Neural progenitor cell (in vitro differentiated cells): ENCODE measurements at regions not wholly inside any gene's neighbourhood (a gene's known extent, or its start where the extent isn't known, plus 50 kb on each side); places are given as distances from the start of the nearest gene placed in this dataset.

Experiments used
- DNase-seq: peaks from one replicate; pipeline ENCODE4 v3.0.0-alpha.2; 2016; ENCODE audit warnings: low spot score
- H2AFZ ChIP-seq: fragments of 200-600 bp; sonication (generic); replicated peaks from 2 replicates; pipeline ENCODE4 v1.6.1; 2016; ENCODE audit warnings: antibody characterized with exemption
- H3F3A ChIP-seq: fragments of 200-600 bp; sonication (generic); 2 replicates; pipeline ENCODE4 v1.6.1; 2016; ENCODE audit warnings: antibody characterized with exemption, low read depth
- H3K27ac ChIP-seq: fragments of 200-600 bp; sonication (generic); 2 replicates; pipeline ENCODE4 v1.5.1; 2016; ENCODE audit warnings: mild to moderate bottlenecking
- H3K27me3 ChIP-seq: fragments of 200-600 bp; sonication (generic); 2 replicates; pipeline ENCODE4 v1.6.1; 2016; ENCODE audit warnings: mild to moderate bottlenecking, moderate library complexity
- H3K36me3 ChIP-seq: fragments of 200-600 bp; sonication (generic); 2 replicates; pipeline ENCODE4 v1.5.1; 2016
- H3K4me1 ChIP-seq: fragments of 200-600 bp; sonication (generic); 2 replicates; pipeline ENCODE4 v1.6.1; 2016; ENCODE audit warnings: mixed run types
- H3K4me2 ChIP-seq: fragments of 200-600 bp; sonication (generic); 2 replicates; pipeline ENCODE4 v1.6.1; 2016
- H3K4me3 ChIP-seq: fragments of 200-600 bp; sonication (generic); 2 replicates; pipeline ENCODE4 v1.5.1; 2016
- H3K79me2 ChIP-seq: fragments of 200-600 bp; sonication (generic); 2 replicates; pipeline ENCODE4 v1.6.1; 2016; ENCODE audit warnings: low read depth
- H3K9ac ChIP-seq: fragments of 200-600 bp; sonication (generic); 2 replicates; pipeline ENCODE4 v1.6.1; 2016
- H3K9me3 ChIP-seq: fragments of 200-600 bp; sonication (generic); 2 replicates; pipeline ENCODE4 v1.5.1; 2016; ENCODE audit warnings: low read depth
- H4K20me1 ChIP-seq: fragments of 200-600 bp; sonication (generic); 2 replicates; pipeline ENCODE4 v1.6.1; 2016; ENCODE audit warnings: low read depth
- H3K27ac Mint-ChIP-seq: 3 replicates; pipeline ENCODE4 v1.8.0; 2021; ENCODE audit warnings: mixed read lengths
- H3K27me3 Mint-ChIP-seq: 2 replicates; pipeline ENCODE4 v1.8.0; 2022; ENCODE audit warnings: low read depth, mild to moderate bottlenecking, inconsistent platforms, moderate library complexity, mixed read lengths; ENCODE audit not compliant: insufficient read depth
- H3K36me3 Mint-ChIP-seq: 3 replicates; pipeline ENCODE4 v1.8.0; 2021; ENCODE audit warnings: mixed read lengths
- H3K4me1 Mint-ChIP-seq: 3 replicates; pipeline ENCODE4 v1.8.0; 2021; ENCODE audit warnings: mixed read lengths
- H3K4me3 Mint-ChIP-seq: 3 replicates; pipeline ENCODE4 v1.8.0; 2021; ENCODE audit warnings: mild to moderate bottlenecking, moderate library complexity, mixed read lengths
- H3K9me3 Mint-ChIP-seq: 3 replicates; pipeline ENCODE4 v1.8.0; 2020; ENCODE audit warnings: mixed read lengths
- CTCF ChIP-seq: fragments of 200-600 bp; sonication (generic); IDR thresholded peaks from 2 replicates; pipeline ENCODE4 v1.5.1; 2017; ENCODE audit warnings: antibody characterized with exemption, mild to moderate bottlenecking
- EZH2 ChIP-seq: fragments of 200-600 bp; sonication (generic); IDR thresholded peaks from 2 replicates; pipeline ENCODE4 v1.6.1; 2017; ENCODE audit warnings: antibody characterized with exemption, mild to moderate bottlenecking, moderate library complexity
- EZH2phosphoT487 ChIP-seq: fragments of 200-600 bp; sonication (generic); IDR thresholded peaks from 2 replicates; pipeline ENCODE4 v1.6.1; 2017; ENCODE audit warnings: antibody characterized with exemption

- H3K9me3 ChIP-seq, result no peaks in the 10 kb centered on the region
- no peak for DNase-seq
- Mint-ChIP-seq H3K4me1 (peaks cover 44% of the 10 kb centered on the region), H3K27me3 (peaks cover 5% of the 10 kb centered on the region), H3K4me3 (peak overlapping the region; percentile 71), H3K36me3 (no peaks in the 10 kb centered on the region), H3K9me3 (no peaks in the 10 kb centered on the region), H3K27ac (peak overlapping the region; percentile 48)
- H3F3A ChIP-seq, result peaks cover 7% of the 10 kb centered on the region
- no peaks in the 10 kb centered on the region for H3K79me2 ChIP-seq
- H4K20me1 ChIP-seq, result no peaks in the 10 kb centered on the region
- H3K4me1 ChIP-seq, result peaks cover 23% of the 10 kb centered on the region
- no peak overlapping the region for H3K9ac ChIP-seq
- no peaks in the 10 kb centered on the region for H3K36me3 ChIP-seq
- peak overlapping the region; percentile 36 for H2AFZ ChIP-seq
- peaks cover 7% of the 10 kb centered on the region for H3K27me3 ChIP-seq
- no peak overlapping the region for H3K4me3 ChIP-seq
- H3K27ac ChIP-seq, result no peak overlapping the region
- TF ChIP-seq EZH2, result no peak
- no peak for TF ChIP-seq EZH2phosphoT487
- no peak for TF ChIP-seq CTCF
- peak overlapping the region; percentile 5 for H3K4me2 ChIP-seq
Observed at GRCh38 chr4:140253556-140254027, 99.6 kb upstream of the MAML3 start.

- peak; percentile 88 for DNase-seq
- no peaks in the 10 kb centered on the region for H3K9me3 ChIP-seq
- H4K20me1 ChIP-seq, result no peaks in the 10 kb centered on the region
- no peak overlapping the region for H3K27ac ChIP-seq
- H3K36me3 Mint-ChIP-seq, result no peaks in the 10 kb centered on the region
- H3K4me3 Mint-ChIP-seq, result peak overlapping the region; percentile 71
- peak overlapping the region; percentile 75 for H3K4me2 ChIP-seq
- peak overlapping the region; percentile 48 for H3K27ac Mint-ChIP-seq
- peaks cover 44% of the 10 kb centered on the region for H3K4me1 Mint-ChIP-seq
- H3K27me3 ChIP-seq, result peaks cover 7% of the 10 kb centered on the region
- no peaks in the 10 kb centered on the region for H3K79me2 ChIP-seq
- no peaks in the 10 kb centered on the region for H3K9me3 Mint-ChIP-seq
- peaks cover 7% of the 10 kb centered on the region for H3F3A ChIP-seq
- H3K36me3 ChIP-seq, result no peaks in the 10 kb centered on the region
- H3K27me3 Mint-ChIP-seq, result peaks cover 5% of the 10 kb centered on the region
- peak overlapping the region; percentile 49 for H3K4me3 ChIP-seq
- H3K4me1 ChIP-seq, result peaks cover 23% of the 10 kb centered on the region
- peak overlapping the region; percentile 60 for H2AFZ ChIP-seq
- TF ChIP-seq CTCF (peak; percentile 99), EZH2 (peak; percentile 45), EZH2phosphoT487 (no peak)
- no peak overlapping the region for H3K9ac ChIP-seq
Observed at GRCh38 chr4:140252742-140253555, 99.0 kb upstream of the MAML3 start.

GRCh38 chr4:140252141-140252741 lies 98.3 kb upstream of the MAML3 start:
- H3K4me1 ChIP-seq, result peaks cover 23% of the 10 kb centered on the region
- H3F3A ChIP-seq, result peaks cover 7% of the 10 kb centered on the region
- H3K27ac ChIP-seq, result no peak overlapping the region
- H3K79me2 ChIP-seq, result no peaks in the 10 kb centered on the region
- no peaks in the 10 kb centered on the region for H4K20me1 ChIP-seq
- TF ChIP-seq EZH2 (no peak), EZH2phosphoT487 (no peak), CTCF (no peak)
- H3K27me3 ChIP-seq, result peaks cover 7% of the 10 kb centered on the region
- H3K4me3 Mint-ChIP-seq, result peak overlapping the region; percentile 77
- H3K27ac Mint-ChIP-seq, result peak overlapping the region; percentile 90
- H3K36me3 ChIP-seq, result no peaks in the 10 kb centered on the region
- DNase-seq, result peak; percentile 46
- H3K27me3 Mint-ChIP-seq, result peaks cover 5% of the 10 kb centered on the region
- peak overlapping the region; percentile 60 for H2AFZ ChIP-seq
- no peaks in the 10 kb centered on the region for H3K36me3 Mint-ChIP-seq
- no peaks in the 10 kb centered on the region for H3K9me3 Mint-ChIP-seq
- peaks cover 44% of the 10 kb centered on the region for H3K4me1 Mint-ChIP-seq
- no peaks in the 10 kb centered on the region for H3K9me3 ChIP-seq
- peak overlapping the region; percentile 49 for H3K4me3 ChIP-seq
- H3K9ac ChIP-seq, result no peak overlapping the region
- H3K4me2 ChIP-seq, result peak overlapping the region; percentile 75
